ENCODE measurements at regions not wholly inside any gene's neighbourhood (a gene's known extent, or its start where the extent isn't known, plus 50 kb on each side); places are given as distances from the start of the nearest gene placed in this dataset.

DNA sequence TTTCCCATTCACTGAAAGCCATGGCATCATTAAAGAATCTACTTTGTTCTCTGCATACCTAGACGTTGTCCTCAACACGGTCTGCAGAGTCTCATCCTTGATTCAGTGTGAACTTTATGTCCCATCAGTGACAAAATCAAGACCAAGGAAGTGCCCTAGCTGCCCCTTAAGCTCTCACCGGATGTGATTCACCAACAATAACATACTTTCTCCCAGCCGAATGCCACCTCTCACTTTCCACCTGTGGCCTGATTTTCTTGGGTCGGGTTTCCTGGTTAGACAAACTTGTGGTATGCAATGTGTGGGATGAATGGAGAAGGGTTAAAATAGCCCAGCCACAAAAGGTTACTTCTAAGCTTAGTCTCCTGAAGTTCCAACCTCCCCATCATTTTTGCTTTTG is 145.3 kb upstream of the PAPPA start:
- ATAC-seq (no peak), DNase-seq (ENCODE audit: low spot score) (no peak)
- no peak overlapping the region for H3K27ac Mint-ChIP-seq
- no peaks in the 10 kb centered on the region for H3K36me3 Mint-ChIP-seq
- peaks cover 16% of the 10 kb centered on the region for H3K9me3 Mint-ChIP-seq
- H3K4me1 Mint-ChIP-seq (ENCODE audit: low read depth in 2 of 2): no peaks in the 10 kb centered on the region
- H3K27me3 Mint-ChIP-seq: no peaks in the 10 kb centered on the region
- H3K4me3 Mint-ChIP-seq: no peak overlapping the region

DNA sequence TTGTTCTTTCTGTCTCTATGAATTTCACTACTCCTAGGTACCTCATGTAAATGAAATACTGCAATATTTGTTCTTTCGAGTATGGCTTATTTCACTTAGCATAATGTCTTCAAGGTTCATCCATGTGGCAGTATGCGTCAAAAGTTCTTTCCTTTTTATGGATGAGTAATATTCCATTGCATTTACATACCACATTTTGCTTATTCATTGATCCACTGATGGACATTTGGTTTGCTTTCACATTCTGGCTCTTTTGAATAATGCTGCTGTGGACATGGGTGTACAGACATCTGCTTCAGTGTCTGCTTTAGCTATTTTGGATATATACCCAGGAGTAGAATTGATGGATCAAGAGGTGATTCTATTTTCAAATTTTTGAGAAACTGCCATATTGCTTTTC is 144.2 kb upstream of the PAPPA start:
- DNase-seq (ENCODE audit: low spot score) (no peak), ATAC-seq (no peak)
- H3K36me3 Mint-ChIP-seq: no peaks in the 10 kb centered on the region
- peaks cover 22% of the 10 kb centered on the region for H3K9me3 Mint-ChIP-seq
- no peaks in the 10 kb centered on the region for H3K4me1 Mint-ChIP-seq (ENCODE audit: low read depth in 2 of 2)
- no peaks in the 10 kb centered on the region for H3K27me3 Mint-ChIP-seq
- H3K4me3 Mint-ChIP-seq: no peak overlapping the region
- no peak overlapping the region for H3K27ac Mint-ChIP-seq

DNA sequence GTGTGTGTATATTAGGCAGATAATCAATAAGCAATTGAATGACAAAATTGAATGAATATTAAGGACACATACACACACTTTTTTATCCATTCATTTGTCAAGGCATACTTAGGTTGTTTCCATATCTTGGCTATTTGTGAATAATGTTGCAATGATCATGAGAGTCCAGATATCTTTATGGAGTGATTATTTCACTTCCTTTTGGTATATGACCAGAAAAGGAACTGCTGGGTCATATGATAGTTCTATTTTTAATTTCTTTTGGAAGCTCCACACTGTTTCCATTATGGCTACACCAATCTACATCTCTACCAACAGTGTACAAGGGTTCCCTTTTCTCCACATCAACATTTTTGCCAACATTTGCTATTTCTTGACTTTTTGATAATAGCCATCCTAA is 137.7 kb upstream of the PAPPA start:
- Mint-ChIP-seq H3K27ac (no peak overlapping the region), H3K4me3 (no peak overlapping the region), H3K4me1 (ENCODE audit: low read depth in 2 of 2) (no peaks in the 10 kb centered on the region), H3K36me3 (peaks cover 6% of the 10 kb centered on the region), H3K9me3 (peaks cover 25% of the 10 kb centered on the region), H3K27me3 (no peaks in the 10 kb centered on the region)
- ATAC-seq (no peak), DNase-seq (ENCODE audit: low spot score) (no peak)

DNA sequence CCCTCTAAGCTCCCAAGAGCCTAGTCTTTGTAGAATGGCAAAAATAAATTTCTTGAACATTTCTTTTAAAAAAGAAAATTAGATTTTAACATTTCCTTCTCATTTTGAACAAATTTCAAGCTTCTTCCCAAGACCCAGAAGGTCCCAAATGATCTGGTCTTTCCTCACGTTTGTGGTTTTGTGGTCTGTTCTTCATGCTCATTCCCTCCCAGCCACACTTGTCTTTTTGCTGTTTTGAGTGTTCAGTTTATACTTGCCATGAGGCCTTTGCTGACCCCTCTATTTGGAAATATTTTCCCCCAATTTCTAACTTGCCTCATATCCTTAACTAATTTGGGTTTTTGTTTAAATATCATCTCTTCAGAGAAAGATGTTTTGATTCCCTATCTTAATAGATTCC is 133.4 kb upstream of the PAPPA start:
- Mint-ChIP-seq H3K4me3 (no peak overlapping the region), H3K27ac (no peak overlapping the region), H3K36me3 (peaks cover 6% of the 10 kb centered on the region), H3K27me3 (no peaks in the 10 kb centered on the region), H3K9me3 (peaks cover 17% of the 10 kb centered on the region), H3K4me1 (ENCODE audit: low read depth in 2 of 2) (no peaks in the 10 kb centered on the region)
- DNase-seq (ENCODE audit: low spot score): no peak
- ATAC-seq: no peak

DNA sequence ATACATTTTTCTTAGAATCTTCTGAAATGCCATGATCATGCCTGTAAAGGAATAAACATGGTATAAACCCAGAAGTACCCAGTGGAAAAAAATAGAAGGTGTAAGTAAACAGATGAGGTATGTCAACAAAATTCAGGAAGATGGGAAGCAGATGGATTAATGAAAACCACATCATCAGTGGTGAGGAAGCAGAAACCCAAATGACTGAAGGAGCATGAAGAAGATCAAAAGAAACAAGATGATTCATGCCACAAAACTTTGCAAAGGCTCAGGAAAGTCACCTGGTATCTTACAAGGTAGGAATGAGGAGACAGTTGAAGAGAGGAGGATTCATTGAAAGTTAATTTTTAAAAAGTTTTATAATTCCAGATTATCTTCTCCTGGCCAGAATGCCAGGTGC is 132.8 kb upstream of the PAPPA start:
- H3K4me1 Mint-ChIP-seq (ENCODE audit: low read depth in 2 of 2): no peaks in the 10 kb centered on the region
- ATAC-seq: no peak

DNA sequence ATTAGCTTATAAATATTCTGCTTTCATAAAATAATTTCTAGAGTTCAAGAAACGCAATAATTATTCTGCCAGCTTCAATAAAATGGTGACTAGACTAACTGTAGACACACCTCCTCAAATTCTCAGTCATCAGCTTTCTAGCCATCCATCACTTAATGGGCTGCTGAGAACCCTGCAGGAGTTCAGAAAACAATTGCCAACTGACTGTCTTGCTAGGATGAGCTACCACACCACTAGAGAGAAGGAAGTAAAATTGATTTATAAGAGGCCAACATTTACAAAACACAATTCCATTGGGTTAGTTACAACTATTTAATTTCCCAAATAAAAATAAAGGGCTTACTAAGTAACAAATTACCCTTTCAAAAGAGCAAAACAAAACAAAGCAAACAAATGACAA is 126.5 kb upstream of the PAPPA start:
- no peak for DNase-seq (ENCODE audit: low spot score)
- H3K4me1 Mint-ChIP-seq (ENCODE audit: low read depth in 2 of 2): no peaks in the 10 kb centered on the region
- H3K27me3 Mint-ChIP-seq: no peaks in the 10 kb centered on the region
- no peak overlapping the region for H3K27ac Mint-ChIP-seq
- peaks cover 15% of the 10 kb centered on the region for H3K9me3 Mint-ChIP-seq
- no peak for ATAC-seq
- no peak overlapping the region for H3K4me3 Mint-ChIP-seq
- H3K36me3 Mint-ChIP-seq: no peaks in the 10 kb centered on the region

More for the DNA sequence above, 132.8 kb upstream of the PAPPA start:
- DNase-seq (ENCODE audit: low spot score): no peak
- Mint-ChIP-seq H3K9me3 (peaks cover 17% of the 10 kb centered on the region), H3K4me3 (no peak overlapping the region), H3K27ac (no peak overlapping the region), H3K27me3 (no peaks in the 10 kb centered on the region), H3K36me3 (peaks cover 6% of the 10 kb centered on the region)

DNA sequence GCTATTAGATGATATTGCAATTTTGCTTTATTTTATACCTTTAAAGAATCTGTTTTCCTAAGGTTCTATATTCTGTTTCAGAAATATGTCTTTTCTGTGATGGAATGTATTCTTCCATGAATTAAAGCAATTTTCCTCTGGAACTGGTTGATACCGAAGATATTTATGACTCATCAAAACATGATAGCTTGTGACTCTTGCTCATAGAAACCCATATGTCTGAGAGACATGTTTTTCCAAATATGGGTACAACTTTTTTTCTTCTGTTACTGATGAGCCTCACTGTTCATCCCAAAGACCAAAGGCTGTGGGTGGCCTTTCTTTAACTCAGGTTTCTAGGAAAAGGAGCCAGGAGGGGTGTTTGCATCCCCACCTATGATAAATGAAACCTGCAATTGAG is 126.1 kb upstream of the PAPPA start:
- no peaks in the 10 kb centered on the region for H3K27me3 Mint-ChIP-seq
- H3K4me1 Mint-ChIP-seq (ENCODE audit: low read depth in 2 of 2): no peaks in the 10 kb centered on the region
- DNase-seq (ENCODE audit: low spot score) (no peak), ATAC-seq (no peak)
- H3K4me3 Mint-ChIP-seq: no peak overlapping the region
- no peak overlapping the region for H3K27ac Mint-ChIP-seq
- H3K36me3 Mint-ChIP-seq: no peaks in the 10 kb centered on the region
- H3K9me3 Mint-ChIP-seq: peaks cover 15% of the 10 kb centered on the region

DNA sequence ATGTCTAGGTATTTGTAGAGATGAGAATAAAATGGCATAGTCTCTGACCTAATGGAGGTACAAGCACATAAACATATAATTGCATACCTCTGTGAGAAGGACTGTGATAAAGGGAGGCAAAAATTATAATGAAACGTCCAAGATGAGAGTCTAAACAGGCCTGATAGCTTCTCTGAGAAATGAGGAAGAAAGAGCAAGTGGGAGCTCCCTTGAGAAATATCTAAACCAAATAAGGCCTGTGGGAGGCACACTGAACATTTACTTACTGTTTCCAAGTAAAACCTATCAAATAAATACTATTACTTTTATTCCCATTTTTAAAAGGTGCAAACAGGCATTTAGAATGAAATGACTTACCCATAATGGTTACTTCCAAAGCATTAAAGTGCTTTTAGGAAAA is 125.6 kb upstream of the PAPPA start:
- H3K27ac Mint-ChIP-seq: no peak overlapping the region

DNA sequence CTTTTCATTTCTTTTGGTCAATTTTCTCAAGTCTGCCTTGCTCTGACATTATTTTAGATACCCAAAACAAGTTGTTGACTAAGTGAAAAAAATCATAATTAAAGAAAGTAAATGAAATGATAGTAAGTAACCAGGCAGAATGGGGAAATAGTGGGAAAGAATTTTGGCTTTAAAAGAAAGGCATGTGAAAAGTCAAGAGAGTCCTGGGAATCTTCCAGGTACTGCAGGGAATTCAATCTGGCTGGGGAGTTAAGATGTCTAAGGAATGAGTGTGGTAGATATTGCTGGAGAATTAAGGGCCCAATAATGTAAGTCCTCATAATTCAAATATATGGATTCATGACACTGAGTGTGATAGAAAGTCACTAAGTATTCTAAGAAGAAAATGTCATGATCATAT is 123.1 kb upstream of the PAPPA start:
- Mint-ChIP-seq H3K27ac (no peak overlapping the region), H3K4me1 (ENCODE audit: low read depth in 2 of 2) (no peaks in the 10 kb centered on the region), H3K9me3 (peaks cover 30% of the 10 kb centered on the region), H3K4me3 (no peak overlapping the region), H3K27me3 (no peaks in the 10 kb centered on the region), H3K36me3 (no peaks in the 10 kb centered on the region)
- ATAC-seq: no peak
- no peak for DNase-seq (ENCODE audit: low spot score)

More for the DNA sequence above, 125.6 kb upstream of the PAPPA start:
- no peak overlapping the region for H3K4me3 Mint-ChIP-seq
- H3K27me3 Mint-ChIP-seq: no peaks in the 10 kb centered on the region
- no peaks in the 10 kb centered on the region for H3K4me1 Mint-ChIP-seq (ENCODE audit: low read depth in 2 of 2)
- H3K36me3 Mint-ChIP-seq: no peaks in the 10 kb centered on the region
- ATAC-seq (no peak), DNase-seq (ENCODE audit: low spot score) (no peak)
- H3K9me3 Mint-ChIP-seq: peaks cover 15% of the 10 kb centered on the region

DNA sequence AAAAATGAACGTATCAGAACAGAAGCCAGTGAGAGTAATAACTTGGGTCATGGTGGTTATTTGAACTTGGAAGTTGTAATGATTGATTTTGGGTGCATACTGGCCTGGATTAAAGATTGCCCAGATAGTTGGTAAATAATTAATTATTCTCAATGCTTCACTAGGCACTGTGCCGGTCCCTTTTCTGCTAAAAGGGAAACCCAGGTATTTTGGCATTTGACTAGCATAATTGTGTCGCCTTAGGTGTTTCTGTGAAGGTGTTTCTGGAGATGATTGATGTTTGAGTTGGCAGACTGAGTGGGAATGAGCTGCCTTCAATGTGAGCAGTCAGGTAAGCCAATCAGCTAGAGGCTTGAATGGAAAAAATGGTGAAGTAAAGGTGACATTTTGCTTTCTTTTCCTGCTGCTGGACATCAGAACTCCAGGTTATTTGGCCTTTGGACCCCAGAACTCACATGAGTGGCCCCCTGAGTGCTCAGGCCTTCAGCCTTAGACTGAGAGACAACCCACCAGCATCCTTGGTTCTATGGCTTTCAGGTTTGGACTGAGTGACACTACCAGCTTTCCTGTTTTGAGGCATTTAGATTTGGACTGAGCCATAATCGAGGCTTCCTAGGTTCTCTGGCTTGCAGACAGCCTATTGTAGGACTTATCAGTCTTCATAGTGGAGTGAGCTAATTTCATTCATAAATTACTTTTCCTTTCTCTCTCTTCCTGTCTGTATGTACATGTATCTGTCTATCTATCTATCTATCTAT is 120.7 kb upstream of the PAPPA start:
- no peak overlapping the region for H3K27ac Mint-ChIP-seq
- H3K36me3 Mint-ChIP-seq: no peaks in the 10 kb centered on the region
- peaks cover 31% of the 10 kb centered on the region for H3K9me3 Mint-ChIP-seq
- no peak for ATAC-seq
- no peaks in the 10 kb centered on the region for H3K27me3 Mint-ChIP-seq
- H3K4me1 Mint-ChIP-seq (ENCODE audit: low read depth in 2 of 2): no peaks in the 10 kb centered on the region
- H3K4me3 Mint-ChIP-seq: no peak overlapping the region
- DNase-seq (ENCODE audit: low spot score): no peak

DNA sequence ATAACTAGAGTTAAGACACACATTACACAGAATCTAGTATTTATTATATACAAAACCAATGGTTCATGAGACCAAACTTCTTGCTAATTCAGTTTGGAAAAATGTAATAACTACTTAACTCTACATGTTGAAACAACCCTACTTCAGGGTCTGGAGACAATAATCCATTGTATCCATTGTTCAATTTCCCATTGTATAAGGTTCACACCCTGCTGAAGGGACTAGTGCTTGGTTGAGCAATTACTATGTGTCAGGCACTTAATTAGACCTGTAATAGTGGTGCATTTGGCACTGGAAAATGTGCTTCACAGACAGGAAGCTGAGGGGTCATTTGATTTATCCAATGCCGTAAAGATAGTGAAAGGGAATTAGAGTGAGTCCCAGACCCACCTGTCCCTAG is 114.3 kb upstream of the PAPPA start:
- Mint-ChIP-seq H3K27me3 (no peaks in the 10 kb centered on the region), H3K36me3 (no peaks in the 10 kb centered on the region), H3K27ac (no peak overlapping the region), H3K4me1 (ENCODE audit: low read depth in 2 of 2) (no peaks in the 10 kb centered on the region), H3K9me3 (peaks cover 9% of the 10 kb centered on the region), H3K4me3 (no peak overlapping the region)
- no peak for DNase-seq (ENCODE audit: low spot score)
- no peak for ATAC-seq

DNA sequence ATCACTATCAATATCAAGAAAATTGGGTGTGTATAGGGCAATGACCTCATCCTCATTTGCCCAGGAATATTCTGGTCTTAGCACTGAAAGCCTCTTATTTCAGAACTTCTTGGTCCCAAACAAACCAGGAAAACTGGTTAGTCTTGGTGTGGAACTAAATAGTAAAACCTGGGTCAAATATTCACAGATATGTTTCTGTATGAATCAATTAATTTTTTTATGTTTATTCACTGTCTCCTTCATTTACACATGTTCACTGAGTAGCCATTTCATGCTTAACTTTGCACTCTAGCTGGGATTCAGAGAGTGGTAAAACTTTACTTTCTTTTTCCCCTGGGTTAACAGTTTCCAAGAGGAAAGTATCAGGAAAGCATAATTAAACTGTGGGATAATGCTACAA is 113.7 kb upstream of the PAPPA start:
- peaks cover 8% of the 10 kb centered on the region for H3K9me3 Mint-ChIP-seq

DNA sequence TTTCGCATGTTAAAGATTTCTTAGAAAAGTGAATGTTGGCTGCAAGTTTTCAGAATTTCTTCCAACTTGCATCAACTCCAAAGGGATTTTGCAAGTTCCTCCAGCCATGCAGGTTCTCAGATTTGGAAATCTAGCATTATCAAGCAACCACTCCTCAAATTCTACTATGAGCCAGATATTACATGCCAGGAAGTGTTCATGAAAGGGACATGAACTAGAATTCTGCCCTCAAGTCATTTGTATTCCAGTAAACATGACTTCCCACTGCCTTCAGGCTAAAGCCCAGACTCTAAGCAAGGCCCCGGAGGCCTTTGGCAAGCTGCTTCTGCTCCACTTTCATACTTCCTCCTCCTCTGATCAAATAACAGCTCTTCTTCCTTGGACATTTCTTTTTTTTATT is 111.3 kb upstream of the PAPPA start:
- H3K27ac Mint-ChIP-seq: no peak overlapping the region
- no peaks in the 10 kb centered on the region for H3K27me3 Mint-ChIP-seq
- no peaks in the 10 kb centered on the region for H3K9me3 Mint-ChIP-seq
- H3K4me1 Mint-ChIP-seq (ENCODE audit: low read depth in 2 of 2): no peaks in the 10 kb centered on the region
- DNase-seq (ENCODE audit: low spot score) (no peak), ATAC-seq (no peak)
- H3K36me3 Mint-ChIP-seq: no peaks in the 10 kb centered on the region
- H3K4me3 Mint-ChIP-seq: no peak overlapping the region

More for the DNA sequence above, 113.7 kb upstream of the PAPPA start:
- no peaks in the 10 kb centered on the region for H3K4me1 Mint-ChIP-seq (ENCODE audit: low read depth in 2 of 2)
- DNase-seq (ENCODE audit: low spot score) (no peak), ATAC-seq (no peak)
- H3K36me3 Mint-ChIP-seq: no peaks in the 10 kb centered on the region
- no peaks in the 10 kb centered on the region for H3K27me3 Mint-ChIP-seq
- H3K27ac Mint-ChIP-seq: no peak overlapping the region
- H3K4me3 Mint-ChIP-seq: no peak overlapping the region

DNA sequence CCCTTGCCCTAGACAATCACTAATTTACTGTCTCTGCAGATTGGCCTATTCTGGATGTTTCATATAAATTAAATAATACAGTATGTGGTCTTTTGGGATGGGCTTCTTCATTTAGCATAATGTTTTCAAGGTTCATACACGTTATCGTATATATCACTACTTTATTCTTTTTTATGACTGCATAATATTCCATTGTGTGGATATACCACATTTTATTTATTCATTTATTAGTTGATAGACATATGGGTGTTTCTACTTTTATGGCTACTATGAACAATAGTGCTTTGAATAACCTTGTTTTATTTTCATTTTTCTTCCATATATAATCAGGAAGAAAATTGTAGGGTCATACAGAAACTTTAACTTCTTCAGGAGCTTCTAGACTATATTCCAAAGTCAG is 108.5 kb upstream of the PAPPA start:
- Mint-ChIP-seq H3K27ac (no peak overlapping the region), H3K4me3 (no peak overlapping the region), H3K4me1 (ENCODE audit: low read depth in 2 of 2) (no peaks in the 10 kb centered on the region), H3K27me3 (no peaks in the 10 kb centered on the region), H3K36me3 (no peaks in the 10 kb centered on the region), H3K9me3 (peaks cover 4% of the 10 kb centered on the region)
- DNase-seq (ENCODE audit: low spot score) (no peak), ATAC-seq (no peak)

DNA sequence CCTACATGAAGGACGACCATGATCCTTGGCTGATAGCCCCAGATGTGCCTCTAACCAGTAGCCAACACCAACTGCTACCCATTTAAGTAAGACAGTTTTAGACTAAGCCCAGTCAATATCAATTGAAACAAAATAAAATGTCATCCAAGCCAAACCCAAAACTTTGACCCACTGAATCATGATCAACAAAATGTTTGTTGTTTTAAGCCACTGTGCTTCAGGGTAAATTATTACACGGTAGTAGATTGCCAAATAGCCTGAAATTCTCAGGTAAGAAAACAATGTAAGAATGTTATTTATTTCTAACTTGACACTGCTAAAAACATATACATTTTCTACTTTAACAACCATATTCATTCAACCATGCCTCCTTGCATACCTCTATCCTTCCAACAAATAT is 105.5 kb upstream of the PAPPA start:
- Mint-ChIP-seq H3K27ac (no peak overlapping the region), H3K9me3 (peaks cover 10% of the 10 kb centered on the region), H3K36me3 (no peaks in the 10 kb centered on the region), H3K4me1 (ENCODE audit: low read depth in 2 of 2) (no peaks in the 10 kb centered on the region), H3K27me3 (no peaks in the 10 kb centered on the region), H3K4me3 (no peak overlapping the region)
- DNase-seq (ENCODE audit: low spot score): no peak
- no peak for ATAC-seq

All from natural killer cell treated with Interleukin-12 subunit alpha and Interleukin-12 subunit beta and Interleukin-15 and Interleukin-18, amount 100 ng/mL, for 72 hours (primary cell).